Mammary epithelial cell (primary cell): ENCODE measurements at regions not wholly inside any gene's neighbourhood (a gene's known extent, or its start where the extent isn't known, plus 50 kb on each side); places are given as distances from the start of the nearest gene placed in this dataset.

Source experiments
- EZH2 ChIP-seq: IDR thresholded peaks from 2 replicates; pipeline ENCODE4 v1.6.1; 2012; ENCODE audit warnings: low read length, inconsistent platforms, borderline replicate concordance
- TF ChIP-seq, protein P1 (sequence below), 2 donors: IDR thresholded peaks in 1 of 2; conservative IDR thresholded peaks in 1 of 2; 2 replicates each; pipeline ENCODE4 v1.5.1; 2011 to 2012; ENCODE audit warnings: inconsistent platforms in 2 of 2, low read length in 2 of 2, mild to moderate bottlenecking in 2 of 2, control low read depth in 1 of 2, low read depth in 1 of 2; ENCODE audit not compliant: insufficient read depth in 1 of 2; ENCODE audit errors: extremely low read depth in 1 of 2

DNA sequence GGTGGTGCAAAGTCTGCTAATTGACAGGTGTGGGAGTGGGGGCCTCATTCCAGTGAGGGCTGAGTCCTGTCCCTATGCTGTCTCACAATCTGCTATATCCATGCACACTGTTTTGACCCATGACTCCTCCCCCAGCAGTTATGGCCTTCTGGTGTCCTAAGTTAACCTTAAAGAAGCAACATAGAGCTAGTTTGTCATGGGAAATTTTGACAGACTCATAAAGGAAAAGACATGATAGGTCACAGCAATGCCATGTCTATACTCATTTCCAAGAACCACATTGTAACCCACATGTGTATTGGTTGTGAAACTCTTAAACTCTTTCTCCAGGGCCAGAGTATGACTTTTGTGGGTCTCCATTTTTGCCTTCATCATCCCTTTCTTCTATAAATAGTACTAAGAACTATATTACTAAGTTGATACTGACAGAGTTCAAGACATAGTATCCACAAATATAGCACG is 78.2 kb upstream of the SLC1A4 start:
- TF ChIP-seq, protein P1, sequence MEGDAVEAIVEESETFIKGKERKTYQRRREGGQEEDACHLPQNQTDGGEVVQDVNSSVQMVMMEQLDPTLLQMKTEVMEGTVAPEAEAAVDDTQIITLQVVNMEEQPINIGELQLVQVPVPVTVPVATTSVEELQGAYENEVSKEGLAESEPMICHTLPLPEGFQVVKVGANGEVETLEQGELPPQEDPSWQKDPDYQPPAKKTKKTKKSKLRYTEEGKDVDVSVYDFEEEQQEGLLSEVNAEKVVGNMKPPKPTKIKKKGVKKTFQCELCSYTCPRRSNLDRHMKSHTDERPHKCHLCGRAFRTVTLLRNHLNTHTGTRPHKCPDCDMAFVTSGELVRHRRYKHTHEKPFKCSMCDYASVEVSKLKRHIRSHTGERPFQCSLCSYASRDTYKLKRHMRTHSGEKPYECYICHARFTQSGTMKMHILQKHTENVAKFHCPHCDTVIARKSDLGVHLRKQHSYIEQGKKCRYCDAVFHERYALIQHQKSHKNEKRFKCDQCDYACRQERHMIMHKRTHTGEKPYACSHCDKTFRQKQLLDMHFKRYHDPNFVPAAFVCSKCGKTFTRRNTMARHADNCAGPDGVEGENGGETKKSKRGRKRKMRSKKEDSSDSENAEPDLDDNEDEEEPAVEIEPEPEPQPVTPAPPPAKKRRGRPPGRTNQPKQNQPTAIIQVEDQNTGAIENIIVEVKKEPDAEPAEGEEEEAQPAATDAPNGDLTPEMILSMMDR (conservative IDR thresholded peaks at IDR 0.05 in 1 of 2, IDR thresholded peaks at IDR 0.05 in 1 of 2; ENCODE audit: extremely low read depth in 1 of 2, insufficient read depth in 1 of 2, low read depth in 1 of 2, low read length in 2 of 2) = no peak
- no peak for TF ChIP-seq EZH2
